HG02798 (cell line): ENCODE measurements at regions not wholly inside any gene's neighbourhood (a gene's known extent, or its start where the extent isn't known, plus 50 kb on each side); places are given as distances from the start of the nearest gene placed in this dataset.
A peak's percentile ranks its signal among the peaks of the same experiment; 100 is the strongest.

Experiments used
- ATAC-seq: cut with Tn5 transposase; IDR thresholded peaks from one replicate; pipeline ENCODE4 v1.9.1; 2021; ENCODE audit warnings: mild to moderate bottlenecking; ENCODE audit not compliant: unreplicated experiment, poor library complexity

DNA sequence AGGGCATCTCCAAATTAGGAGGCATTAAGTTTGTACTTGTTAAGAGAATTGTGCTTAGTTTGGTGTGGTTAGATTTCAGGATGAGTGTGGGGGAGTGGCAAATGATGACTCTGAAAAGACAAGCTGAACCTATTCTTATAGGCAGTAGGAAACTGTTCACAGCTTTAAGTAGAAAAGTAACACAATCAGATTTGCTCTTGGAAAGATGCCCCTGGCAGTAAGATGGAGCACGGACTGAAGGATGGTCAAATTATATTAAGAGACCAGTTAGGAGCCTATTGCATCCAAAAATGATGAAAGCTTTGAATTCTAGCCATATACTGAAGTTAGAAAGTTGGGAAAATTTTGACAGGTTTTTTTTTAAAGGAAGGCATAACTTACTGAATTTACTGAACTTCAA, 254.2 kb upstream of the MEF2C start:
- ATAC-seq = no peak

DNA sequence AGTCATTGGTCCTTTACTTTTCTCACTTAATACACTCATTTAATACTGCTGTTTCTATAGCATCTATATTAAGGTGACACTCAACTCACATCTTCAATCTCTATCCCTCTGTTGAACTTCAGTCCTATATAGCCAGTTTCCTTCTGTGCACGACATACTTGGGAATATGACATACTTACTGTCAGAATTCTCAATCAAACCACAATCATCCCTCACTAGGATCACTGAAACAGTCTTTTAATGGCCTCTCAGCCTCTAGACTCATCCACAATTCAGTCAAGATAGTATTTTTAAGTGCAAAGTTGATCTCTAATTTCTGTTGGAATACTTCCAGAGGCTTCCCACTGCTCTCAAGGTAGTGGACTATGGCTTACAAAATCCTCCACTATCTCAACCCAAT, 251.0 kb upstream of the MEF2C start:
- ATAC-seq = no peak

GRCh38 chr5:89133129-89133528, 250.1 kb upstream of the MEF2C start:
- ATAC-seq = no peak

DNA sequence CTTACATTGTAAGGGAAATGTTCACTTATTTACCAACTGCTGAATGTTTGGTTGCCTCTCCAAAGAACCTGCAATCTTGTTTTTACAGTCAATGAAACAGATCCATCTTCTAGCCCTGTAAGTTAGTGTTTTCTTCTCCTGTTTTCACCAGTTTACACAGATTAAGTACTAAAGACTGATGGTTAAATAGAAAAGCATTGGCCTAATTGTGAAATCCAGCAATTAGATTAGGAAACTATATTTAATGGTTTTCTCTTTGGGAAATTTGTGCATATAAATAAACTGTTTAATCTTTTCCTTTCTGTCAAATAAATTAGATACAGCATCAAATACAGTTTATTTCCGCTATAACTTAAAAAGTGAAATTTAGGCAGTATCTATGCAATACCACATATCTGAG, 247.9 kb upstream of the MEF2C start:
- no peak for ATAC-seq

DNA sequence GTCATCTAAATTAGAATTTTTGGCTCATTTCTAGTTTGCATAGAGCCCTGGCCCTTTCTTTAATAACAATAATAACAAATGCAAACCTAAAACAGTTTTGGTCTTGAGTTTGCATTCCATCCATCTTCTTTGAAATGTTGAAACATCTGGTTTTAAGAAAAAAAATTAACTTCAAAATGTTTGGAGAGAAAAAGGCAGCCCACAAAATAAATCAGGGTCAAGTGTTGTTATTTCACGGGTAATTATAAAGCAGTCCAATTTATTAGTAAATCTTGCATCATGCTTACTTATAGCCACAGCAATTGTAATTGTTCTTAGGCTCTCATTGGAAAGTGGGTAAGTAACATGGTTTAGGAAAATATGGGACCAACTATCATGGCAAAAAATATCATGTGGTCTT, 247.0 kb upstream of the MEF2C start:
- ATAC-seq = no peak

DNA sequence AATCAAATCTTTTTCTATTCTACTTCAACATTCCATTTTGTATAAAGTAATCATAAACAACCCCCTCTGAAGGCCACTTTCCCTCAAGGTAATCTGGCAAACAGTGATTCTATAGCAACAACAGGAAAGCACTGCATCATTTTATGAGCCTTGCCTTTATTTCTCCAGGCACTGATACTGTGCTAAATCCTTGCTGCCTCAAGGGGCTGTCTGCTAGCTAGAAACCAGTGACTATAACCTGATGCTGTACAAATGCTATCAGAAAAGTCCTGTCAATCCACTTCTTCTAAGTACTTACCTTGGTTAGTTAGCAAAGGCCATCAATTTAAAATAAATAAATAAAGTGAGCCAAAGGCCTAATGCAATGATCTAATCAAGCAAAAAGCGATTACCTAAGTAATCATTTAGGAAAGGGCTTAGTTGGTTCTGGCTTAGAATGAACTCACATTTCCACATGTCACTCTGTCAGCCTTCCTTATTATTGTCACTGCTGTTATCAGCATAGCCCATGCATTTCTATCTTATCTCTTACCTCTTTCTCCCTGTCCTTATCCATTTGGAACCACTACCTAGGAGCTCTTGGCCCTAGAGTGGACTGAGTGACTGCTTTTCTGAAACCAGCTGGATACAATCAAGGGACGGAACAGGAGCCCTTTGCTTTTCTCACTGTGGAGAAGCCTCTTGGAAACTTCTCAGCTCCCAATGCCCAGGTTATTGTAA, 246.1 kb upstream of the MEF2C start:
- no peak for ATAC-seq

- no peak for ATAC-seq
Observed at GRCh38 chr5:89128092-89128491, 245.1 kb upstream of the MEF2C start.

DNA sequence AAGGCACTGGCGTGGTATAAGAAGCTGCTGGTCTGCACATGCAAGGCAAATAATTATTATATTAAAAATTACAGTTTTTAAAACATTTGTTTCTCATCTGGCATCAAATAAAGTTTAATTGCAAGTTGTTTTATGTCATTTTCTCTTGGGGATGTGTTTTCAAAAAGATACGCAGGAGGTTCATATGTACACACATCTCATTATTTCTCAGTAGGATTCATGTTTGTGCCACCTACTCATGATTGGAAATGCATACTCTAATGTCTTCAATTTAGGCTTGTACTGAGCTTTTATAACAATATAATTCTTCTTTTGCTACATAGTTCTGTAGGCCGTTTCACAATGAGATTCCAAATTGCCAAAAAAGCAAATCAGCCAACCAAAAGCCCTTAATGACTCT, 244.2 kb upstream of the MEF2C start:
- no peak for ATAC-seq

DNA sequence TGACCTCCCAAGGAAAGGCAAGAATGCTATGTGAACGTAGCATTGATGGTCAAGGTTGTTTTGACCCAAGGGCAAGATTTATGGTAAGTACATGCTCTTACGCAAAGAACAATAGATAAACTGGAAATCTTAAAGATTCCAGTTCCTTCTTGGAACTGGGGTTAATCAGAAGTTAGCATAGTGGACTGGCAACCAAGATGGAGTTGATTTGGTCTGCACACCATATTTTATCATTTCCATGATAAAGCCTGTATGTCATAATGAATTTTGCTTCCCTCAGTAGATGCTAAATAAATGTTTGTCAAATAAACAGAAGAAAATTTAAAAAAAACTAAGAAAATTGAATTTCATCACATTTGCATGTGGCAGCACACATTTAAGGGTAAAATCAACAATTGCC, 242.4 kb upstream of the MEF2C start:
- ATAC-seq = no peak

GRCh38 chr5:89123581-89123980, 240.6 kb upstream of the MEF2C start:
- no peak for ATAC-seq

- no peak for ATAC-seq
Observed at GRCh38 chr5:89120719-89121118, 237.7 kb upstream of the MEF2C start.

DNA sequence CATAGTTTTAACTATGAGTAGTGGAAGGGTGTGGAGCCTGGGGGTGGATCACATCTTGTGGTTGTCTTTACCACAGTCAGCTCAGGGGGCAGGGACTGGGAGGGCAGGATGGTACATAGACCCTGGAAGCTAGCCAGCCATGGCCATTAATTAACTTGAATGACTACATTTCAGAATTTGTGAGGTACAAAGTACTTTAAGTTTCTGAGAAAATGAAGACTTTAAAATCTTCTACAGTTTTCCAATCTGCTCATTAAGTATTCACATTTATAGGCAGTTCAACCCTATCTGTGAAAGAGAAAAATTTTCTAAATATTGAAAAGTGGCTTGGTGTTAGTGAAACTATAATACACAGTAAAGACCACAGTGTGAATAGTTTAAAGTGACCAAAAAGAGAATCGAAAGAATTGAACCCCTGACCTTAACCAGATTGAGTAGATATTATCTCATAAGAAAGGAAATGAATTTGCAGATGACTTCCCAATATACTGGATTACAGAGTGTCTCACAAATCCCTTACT, 234.2 kb upstream of the MEF2C start:
- peak; percentile 92 for ATAC-seq

DNA sequence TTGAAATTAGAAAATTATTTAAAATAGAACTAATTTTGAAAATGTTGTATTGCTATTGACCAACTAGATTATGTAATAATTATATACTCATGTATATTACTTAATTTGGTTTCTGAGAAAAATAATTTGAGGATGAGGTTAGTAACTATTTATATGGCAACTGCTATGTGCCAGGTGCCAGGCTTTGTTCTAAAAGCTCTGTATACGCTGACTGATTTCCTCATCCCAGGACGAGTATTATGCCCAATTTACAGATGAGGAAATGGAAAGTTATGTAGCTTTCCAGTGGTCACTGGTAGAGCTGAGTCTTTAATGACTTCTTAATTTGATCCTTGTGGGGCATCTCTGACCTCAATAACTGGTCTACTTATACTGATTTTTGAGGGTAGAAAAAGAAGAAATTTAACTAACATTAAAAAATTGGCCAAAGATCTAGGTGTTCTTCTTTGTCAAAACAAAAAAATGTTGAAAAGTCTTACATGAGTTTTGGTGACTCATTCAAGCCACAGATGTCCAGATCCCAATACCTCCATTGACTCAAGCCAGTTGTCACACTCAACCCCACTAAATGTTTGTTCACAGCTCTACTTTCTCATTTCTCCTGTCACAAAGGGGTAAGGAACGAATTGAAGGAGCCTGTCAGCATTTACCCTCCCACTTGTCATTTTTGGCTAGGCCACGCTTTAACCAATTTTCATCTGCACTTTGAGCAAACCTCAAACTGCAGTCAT, 228.1 kb upstream of the MEF2C start:
- no peak for ATAC-seq

DNA sequence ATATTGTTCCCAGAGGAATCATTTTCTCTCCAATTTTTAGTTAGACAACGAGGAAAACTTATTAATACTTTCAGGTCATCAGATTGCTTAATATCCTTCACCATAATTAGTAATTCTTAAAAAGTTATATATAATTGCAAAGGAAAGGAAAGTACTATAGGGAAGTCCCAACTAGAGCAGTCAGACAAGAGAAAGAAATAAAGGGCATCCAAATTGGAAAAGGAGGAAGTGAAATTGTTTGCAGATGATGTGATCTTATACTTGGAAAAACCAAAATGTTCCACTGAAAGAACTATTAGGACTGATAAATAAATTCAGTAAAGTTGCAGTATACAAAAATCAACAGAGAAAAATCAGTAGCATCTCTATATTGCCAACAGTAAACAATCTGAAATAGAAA, 223.5 kb upstream of the MEF2C start:
- no peak for ATAC-seq

- ATAC-seq = no peak
Observed at GRCh38 chr5:89105836-89106235, 222.9 kb upstream of the MEF2C start.

DNA sequence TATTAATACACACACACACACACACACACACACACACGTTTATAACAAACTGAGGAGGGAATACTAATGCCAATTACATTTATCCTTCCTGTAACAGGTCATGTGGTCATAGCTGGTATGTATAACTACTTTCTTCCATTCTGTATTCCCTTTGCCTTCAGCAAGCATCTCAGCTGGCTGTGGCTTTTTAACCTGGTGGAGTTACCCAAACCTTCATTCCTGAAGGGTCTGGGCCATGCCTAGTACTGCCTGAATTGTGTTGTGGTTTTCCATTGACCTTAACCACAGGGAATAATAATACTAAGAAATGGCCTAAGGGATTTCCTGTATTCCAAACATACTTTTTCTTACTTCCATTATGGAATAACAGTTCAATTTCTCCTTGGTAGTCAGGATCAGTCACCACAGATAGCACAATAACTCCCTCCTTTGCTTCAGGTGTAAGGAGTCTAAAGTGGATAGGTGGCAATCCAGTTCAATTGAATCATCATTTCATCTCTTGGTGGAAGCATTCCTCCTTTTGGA, 222.2 kb upstream of the MEF2C start:
- no peak for ATAC-seq

- ATAC-seq = no peak
Observed at GRCh38 chr5:89098199-89098756, 215.3 kb upstream of the MEF2C start.

DNA sequence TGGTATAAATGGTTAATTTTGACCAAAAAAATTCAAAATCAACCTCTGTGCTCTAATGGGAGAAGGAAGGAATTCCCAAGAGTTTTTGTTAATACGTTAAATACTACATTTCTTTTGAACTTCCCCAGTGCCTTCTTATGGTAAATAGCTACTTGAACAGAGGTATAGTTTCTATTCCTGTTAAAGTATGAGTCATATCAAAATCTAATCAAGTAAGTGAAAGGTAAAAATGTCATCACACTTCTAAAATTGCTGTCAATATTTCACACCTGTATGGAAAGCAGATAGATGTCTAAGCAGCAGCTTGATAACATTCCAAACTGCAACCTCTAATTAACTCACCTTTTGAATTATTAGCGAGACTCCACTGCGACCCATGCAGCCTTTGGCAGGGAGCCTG, 214.1 kb upstream of the MEF2C start:
- ATAC-seq = peak; percentile 68

DNA sequence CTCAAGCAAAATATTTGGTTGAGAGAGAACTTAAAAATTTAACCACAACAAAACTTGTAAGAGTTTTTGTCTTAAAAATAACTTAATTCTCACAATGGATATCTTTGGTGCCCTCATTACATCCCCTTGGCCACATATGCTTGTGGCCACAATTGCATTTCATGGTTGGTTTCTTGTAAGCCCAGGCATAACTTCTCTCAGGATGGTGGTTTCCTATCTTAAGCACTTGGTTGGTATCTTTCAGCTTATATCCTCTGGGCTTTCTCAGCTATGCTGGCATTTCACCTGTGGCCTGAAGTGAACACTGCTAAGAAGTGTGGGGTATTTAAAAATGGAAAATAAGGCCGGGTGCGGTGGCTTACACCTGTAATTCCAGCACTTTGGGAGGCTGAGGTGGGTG, 212.4 kb upstream of the MEF2C start:
- no peak for ATAC-seq

GRCh38 chr5:89090037-89090436, 207.1 kb upstream of the MEF2C start:
- ATAC-seq = no peak

DNA sequence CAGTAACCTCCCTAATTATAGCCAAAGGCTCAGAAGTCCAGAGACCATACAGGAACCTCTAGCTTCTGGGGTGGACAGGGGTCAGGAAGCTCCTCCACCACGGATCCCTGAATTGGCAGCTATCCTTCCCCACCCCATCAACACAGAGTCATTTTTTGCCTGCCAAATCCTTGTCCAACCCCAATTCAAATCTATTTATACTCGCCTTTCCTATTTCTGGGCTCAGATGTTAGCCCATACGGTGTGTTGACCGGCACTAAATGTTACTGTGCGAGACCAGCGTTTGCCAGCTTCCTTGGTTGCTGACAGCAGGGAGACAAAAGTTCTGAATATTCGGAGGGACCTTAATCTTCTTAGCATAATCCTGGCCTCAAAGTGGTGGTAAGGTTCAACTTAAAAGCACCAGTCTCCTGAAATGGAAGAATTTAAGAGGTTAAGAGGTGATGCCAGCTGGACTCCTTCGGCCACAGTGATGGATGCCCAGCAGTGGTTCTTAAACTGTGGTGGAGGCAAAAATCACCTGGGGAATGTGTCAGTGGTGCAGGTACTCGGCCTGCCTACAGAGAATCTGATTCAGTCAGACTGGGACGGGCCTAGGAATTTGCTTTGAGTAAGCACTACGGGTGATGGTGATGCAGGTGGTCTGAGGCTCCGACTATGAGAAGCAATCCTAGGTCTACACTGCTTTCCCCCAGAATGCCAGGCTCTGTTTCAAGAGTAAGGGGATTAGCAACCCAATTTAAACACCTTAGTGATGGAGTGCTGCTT, 204.8 kb upstream of the MEF2C start:
- ATAC-seq = no peak
